Left lobe of liver (tissue), 2 donors: ENCODE measurements at regions not wholly inside any gene's neighbourhood (a gene's known extent, or its start where the extent isn't known, plus 50 kb on each side); places are given as distances from the start of the nearest gene placed in this dataset.
"Not testable (repeated sequence)": the region's sequence is repeated elsewhere in the genome, so short reads cannot be mapped to it uniquely, and the experiment has no call there.

Experiments
- ATAC-seq: fragments of 200-7000 bp; cut with Tn5 transposase; one replicate; pipeline ENCODE4 v1.9.1; 2020; ENCODE audit warnings: mild to moderate bottlenecking, moderate library complexity
- DNase-seq: peaks from one replicate; pipeline ENCODE4 v3.0.0-alpha.2; 2020; ENCODE audit warnings: low spot score
- donor health status: DM: no; HTN: no; CAD: no; lungs with moderate emphysema.
- donor health status: DM: no; HTN: yes; CAD: no.

DNA sequence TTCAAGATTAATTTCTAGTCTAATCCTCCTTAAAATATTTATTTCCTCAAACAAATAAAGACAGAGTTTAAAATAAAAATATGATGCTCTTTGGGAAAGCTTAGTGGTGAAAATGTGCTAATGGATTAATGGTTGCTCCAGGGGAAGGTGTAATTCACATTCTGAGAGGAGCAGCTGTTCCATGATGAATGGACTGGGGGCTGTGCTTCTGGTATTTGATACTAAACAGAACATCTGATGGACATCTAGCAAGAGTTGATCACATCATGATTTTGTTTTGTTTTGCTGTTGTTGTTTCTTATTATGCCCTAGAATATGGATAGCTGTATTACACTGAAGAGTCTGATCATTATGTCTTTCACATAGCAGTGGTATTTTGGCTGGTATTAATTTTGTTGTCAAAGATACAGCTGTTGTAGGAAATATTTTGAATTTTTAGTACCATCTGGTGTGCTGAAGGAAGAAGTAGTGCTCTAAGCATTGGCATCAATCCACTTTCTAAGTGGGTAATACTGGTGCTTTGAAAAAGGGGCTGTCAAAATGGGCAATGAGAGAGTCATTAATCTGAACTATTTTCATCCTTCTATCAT lies 296.4 kb downstream of the ADAMTS20 start:
- ATAC-seq (no peak), DNase-seq (no peak)

DNA sequence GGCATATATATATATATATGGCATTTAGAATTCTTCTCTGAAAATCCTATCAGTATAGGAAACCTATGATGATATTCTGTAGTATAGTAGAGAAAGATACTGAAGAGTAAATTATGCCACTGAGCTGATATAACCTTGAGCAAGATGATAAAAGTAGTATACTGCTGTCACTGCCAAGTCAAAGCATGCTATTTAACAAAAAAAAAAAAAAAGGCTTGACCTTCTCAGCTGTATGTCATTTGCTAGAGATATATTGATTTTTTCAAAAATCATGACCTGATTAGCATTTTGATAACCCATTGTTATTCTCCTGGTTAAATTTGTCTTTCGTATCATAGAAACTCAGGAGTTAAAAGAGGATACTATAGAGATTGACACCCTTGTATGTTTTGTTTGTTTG lies 299.4 kb downstream of the ADAMTS20 start:
- no peak for DNase-seq
- no peak for ATAC-seq

DNA sequence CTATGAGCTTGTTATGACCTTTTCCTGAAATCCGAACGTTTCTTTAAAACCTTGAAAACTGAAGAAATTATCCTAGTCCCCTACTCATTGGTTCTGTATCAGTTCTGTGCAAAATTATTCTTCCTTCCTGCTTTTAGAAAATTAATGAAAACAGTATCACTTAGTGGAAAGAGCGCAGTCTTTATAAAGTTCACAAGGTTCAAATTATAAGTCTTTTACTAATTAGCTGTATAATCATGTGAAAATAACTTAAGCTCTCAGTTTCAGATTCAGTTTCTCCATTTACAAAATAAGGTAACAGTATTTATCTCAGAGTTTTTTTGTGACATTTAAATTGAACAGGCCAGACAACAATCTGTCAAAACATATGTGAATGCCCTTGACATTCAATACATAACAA lies 306.1 kb downstream of the ADAMTS20 start:
- DNase-seq (no peak), ATAC-seq (no peak)

DNA sequence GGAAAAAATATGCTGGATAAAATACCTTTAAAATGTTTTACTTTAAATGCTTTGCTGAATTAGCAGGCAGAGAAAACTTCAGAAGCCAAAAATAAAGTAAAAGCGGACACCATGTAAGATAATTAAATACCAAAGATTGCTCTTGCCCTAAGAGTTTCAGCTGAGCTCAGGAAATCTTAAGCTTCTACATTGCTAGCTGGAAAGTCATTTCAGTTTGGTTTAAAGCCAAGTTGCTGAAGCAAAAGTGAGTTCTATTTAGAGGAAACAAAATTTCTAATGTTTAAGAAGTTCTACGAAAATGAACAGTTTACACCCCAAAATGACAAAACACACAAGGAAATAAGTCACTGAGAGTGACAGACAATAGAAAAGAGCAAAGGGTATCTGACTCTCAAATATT lies 310.0 kb downstream of the ADAMTS20 start:
- no peak for DNase-seq
- no peak for ATAC-seq

DNA sequence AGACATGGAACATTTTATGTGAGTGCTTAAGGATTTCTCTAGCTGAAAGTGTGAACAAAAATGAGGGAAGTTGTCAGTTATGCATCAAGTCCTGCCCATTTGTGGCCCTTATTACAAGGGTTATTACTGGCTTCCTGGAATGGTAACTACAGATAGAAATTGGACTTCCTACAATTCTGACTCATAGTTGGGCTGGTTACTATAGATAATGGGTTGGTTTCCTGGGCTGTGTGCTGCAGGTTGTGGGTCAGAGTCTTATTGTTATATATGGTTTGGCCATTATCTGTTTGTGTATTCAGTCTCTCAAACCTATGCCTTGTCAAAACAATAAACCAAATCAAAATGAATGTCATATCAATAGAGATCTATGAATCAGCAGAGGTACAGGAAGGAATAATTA lies 313.7 kb downstream of the ADAMTS20 start:
- ATAC-seq (no peak), DNase-seq (no peak)

DNA sequence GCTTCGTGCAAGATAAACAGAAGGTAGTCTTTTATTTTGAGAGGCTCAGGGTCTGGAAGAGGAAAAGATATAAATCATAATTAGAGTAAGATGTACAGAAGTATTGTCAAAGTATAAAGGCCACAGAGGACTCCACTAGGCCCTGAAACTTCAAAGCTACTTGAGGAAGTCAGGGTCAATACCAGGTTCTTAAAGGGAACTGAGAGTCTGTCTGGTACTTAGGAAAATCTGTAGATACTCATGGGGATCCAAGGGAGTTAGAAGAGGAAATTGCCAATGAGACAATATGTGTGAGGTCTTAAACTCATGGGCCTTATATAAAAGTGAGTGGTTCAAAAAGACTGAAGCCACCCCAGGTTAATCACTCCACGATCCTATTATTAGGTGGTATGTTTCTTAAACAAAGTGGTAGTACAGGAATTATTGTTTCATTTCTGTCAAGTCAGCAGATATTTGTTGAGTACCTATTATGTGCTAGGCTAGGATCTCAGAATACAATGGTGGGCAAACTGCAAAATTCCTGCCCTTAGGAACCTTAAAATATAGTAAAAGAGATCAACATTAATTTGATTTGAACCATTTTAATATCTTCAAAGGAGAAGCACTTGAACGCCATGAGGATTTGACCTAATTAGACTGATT lies 314.6 kb downstream of the ADAMTS20 start:
- DNase-seq: no peak
- ATAC-seq: no peak

DNA sequence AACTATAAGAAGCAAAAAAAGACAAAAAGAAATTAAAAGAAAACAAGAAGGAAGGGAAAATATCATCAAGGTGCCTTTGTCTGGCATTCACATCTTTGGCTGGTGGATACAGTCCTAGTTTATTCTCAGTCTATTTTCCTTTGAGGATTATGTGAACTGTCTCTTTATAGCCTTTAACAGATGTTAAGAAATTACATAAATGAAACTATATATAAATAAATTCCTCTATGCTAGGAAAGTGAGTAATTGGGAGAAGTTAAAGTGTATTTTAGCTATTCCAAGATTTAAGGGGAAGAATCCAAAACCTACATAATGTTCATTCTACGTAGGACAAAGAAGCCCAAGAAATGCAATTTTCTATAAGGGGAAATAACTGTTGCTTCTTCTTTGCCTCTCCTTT lies 316.3 kb downstream of the ADAMTS20 start:
- no peak for DNase-seq
- ATAC-seq: no peak

DNA sequence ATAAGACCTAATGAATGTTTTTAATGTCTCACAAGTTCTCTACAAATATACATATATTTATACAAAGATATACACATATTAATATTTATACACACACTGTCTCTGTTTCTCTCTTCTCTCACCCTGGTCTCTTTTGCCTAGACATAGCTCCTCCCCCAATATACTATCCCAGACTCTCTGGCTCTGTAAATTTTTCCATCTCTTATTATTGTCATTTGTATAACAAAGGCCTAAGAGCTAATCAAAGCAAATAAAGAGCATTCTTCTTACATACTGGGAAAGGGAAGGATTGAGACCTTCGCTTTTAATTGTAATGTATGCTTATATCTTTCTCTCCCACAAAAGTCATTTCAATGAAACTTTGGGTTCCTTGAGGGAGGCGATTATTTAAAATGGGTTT lies 318.1 kb downstream of the ADAMTS20 start:
- no peak for DNase-seq

DNA sequence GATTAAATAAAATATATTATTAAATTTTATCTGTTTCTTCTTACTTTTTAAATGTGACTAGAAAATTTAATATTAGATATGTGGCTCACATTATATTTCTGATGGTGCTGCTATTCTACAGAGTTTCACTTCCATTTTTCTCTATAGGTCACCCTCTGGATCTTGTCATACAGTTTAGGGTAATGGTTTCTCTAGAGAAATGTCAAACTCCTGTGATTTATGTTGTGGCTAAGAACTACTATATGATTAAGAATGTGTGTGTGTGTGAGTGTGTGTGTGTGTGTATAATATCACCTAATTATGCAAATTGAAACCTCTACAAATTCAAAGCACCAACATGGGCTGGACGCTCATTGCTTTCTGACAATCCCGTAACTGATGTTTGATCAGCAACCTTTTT lies 325.9 kb downstream of the ADAMTS20 start:
- DNase-seq (no peak), ATAC-seq (no peak)

More for the DNA sequence above, 318.1 kb downstream of the ADAMTS20 start:
- ATAC-seq: no peak

DNA sequence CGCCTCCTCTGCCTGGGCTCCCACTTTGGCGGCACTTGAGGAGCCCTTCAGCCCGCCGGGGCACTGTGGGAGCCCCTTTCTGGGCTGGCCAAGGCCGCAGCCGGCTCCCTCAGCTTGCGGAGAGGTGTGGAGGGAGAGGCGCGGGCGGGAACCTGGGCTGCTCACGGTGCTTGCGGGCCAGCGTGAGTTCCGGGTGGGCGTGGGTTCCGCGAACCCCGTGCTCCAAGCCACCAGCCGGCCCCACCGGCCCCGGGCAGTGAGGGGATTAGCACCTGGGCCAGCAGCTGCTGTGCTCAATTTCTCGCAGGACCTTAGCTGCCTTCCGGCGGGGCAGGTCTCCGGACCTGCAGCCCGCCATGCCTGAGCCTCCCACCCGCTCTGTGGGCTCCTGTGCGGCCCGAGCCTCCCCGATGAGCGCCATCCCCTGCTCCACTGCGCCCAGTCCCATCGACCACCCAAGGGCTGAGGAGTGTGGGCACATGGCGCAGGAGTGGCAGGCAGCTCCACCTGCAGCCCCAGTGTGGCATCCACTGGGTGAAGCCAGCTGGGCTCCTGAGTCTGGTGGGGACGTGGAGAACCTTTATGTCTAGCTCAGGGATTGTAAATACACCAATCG lies 327.7 kb downstream of the ADAMTS20 start:
- not testable (repeated sequence) for DNase-seq, ATAC-seq

DNA sequence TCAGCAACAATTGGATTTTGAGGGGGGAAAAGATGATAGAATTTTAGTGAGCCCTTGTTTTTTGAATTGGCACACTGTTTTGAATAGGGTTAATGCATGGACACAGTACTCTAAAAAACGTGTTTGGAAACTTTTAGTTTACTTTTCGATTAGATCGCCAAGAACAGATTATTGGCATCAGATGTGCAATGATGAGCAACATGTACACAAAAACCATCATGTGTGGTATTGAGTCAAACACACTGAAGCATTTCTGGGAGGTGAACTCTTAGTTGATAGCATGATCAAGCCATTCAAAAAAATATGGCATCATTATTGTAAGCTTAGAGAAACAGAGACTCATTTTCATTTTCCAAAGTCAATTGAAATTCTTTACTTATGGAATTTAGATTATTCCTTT lies 329.2 kb downstream of the ADAMTS20 start:
- ATAC-seq (no peak), DNase-seq (no peak)

DNA sequence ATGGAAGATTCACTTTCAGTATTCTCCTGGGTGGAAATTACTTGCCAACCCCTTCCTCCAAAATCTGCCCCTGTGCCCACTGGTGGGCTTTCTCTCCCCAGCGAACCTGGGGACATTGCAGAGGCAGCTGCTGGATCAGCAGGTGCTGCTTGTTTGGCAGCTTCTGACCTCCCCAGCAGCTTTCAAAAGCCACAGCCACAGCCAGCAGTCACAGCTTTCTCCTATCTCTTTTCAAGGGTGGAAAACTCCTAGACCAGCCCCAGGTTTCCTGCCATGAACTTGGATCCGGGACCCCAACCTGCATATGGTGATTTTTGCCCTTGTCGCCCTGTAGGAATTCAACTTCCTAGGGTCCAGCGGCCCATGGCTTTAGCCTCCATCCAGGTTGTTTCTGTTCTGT lies 330.8 kb downstream of the ADAMTS20 start:
- ATAC-seq (no peak), DNase-seq (no peak)

DNA sequence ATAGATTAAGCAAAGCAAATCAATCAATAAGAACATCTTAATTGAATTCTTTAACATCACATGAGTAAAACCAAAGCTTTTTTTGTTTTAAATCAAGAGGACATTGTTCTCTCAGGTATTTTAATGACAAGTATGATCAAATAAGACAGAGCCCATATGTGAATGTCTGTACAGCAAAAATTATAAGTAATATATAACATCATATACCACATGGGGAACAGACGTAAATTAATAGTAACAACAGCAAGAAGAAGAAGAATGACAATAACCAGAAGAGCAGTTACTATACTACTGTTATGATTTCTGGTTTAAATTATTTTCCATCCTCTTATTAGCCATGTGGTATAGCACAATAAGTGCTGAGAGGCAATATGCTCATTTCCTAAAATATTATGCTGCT lies 335.5 kb downstream of the ADAMTS20 start:
- DNase-seq (no peak), ATAC-seq (no peak)

DNA sequence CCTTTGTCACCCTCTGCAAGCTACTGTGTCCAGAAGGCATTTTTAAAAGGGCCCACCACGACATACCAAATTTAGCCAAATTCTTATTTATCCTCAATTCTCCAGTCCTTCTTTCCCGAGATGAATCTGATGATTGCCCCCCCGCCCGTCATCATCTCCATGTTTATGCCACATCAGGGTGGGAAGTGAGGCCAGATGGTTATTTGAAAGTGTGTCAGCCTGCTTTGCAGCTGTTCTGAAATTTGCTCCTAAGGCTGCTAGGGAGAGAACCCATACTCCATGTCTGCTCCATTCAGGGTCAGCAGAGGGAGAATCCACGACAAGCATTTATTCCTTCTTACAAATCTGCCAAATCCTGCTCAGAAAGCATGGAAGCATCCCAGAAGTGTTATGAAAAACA lies 337.8 kb downstream of the ADAMTS20 start:
- ATAC-seq (no peak), DNase-seq (no peak)

DNA sequence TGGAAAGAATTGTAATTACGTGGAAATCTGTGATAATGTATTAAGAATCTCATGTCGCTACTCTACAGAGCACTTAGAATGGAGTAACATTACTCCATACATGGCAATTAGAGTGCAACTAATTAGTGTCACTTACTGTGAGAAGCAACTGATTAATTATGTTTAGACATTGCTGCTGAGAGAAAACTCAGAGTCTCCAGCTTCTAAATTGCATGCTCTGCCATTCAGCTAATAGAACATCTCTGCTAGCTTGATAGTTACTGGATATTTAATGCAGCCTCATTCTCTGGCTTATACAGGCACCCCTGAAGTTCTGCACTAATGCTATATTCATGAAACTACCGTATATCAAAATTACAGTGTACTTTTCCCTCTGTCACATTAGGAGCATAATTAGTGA lies 338.4 kb downstream of the ADAMTS20 start:
- DNase-seq: no peak
- no peak for ATAC-seq

DNA sequence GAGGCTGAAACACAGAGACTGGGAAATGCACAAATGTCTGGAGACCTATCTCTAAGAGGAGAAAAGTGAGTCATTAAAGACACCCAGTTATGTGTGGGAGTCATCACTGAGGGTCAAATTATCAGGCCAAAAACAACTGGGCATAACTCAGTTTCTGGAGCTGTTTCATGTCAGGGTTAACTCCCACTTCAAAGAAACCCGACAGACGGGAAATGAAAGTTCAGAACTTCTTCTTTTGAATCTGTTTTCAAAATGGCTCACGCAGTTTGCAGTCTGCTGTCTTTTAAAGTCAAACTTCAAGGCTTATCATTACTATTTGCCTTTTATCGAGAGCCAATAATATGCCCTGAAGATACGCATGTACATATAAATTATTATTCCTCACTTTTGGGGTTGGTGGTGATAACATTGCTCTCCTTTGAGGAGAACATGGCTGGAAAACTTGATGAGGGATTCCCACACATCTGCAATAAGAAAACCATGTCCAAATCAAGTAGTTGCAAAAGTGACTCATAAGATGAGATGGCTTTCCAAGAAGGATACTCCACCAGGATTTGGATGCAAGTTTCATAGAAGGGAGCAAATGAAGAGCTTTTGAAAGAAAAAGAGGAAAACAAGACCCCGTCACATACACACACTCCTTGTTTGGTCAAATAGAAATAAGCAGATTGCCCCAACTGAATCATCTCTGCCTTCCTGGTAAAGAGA lies 341.4 kb downstream of the ADAMTS20 start:
- ATAC-seq: no peak
- no peak for DNase-seq

DNA sequence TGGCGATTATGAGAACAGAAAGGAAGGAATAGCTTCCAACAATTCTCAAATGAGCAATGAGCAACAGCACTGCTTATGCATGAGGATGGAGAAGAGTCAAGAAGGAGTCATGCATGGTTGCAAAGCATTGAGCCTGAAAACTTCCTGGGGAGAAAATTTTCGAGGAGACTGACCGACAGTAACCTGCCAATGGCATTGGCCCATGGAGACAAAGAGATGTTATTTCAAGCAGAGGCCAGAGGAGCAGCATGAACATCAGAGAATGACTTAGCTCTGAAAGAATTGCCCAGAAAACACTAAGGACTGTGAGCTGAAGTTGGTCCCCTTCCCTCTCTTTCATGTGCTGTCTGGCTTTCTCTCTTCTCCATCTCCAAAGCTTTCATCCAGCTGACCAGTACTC lies 343.4 kb downstream of the ADAMTS20 start:
- DNase-seq (no peak), ATAC-seq (no peak)

DNA sequence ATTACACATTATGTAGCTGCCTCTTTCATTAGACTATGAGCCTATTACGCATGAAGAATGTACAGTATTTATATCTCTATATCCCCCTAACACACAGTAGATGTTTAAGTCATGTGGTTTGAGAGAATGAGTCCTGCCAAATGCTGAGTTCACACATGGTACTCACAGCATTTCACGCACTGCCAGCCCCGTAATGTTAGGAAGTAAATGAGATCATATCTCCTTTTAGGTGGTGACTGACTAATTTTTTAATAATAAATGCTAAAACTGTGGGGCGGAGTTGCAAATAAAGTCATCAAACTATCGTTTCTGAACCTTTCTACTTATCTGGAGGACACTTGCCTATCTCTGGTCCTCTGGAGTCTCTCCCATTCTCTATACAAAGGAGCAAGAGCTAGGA lies 343.8 kb downstream of the ADAMTS20 start:
- ATAC-seq (no peak), DNase-seq (no peak)

DNA sequence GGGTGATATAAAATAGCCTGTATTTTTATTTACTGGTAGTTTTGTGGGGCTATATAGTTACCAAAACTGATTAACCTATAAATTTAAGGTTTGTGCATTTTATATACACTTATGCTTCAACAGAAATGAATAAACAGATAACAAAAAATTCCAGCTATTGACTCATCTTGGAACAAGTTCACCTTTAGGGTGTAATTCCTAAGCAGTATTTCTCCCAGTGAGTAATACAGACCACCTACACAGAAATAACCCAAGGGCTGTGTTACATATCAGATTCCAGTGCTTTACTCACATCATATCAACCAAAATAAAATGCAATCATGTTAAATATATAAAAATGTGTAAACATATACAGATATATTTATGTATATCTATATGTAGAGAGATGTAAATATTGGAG lies 345.6 kb downstream of the ADAMTS20 start:
- no peak for ATAC-seq
- no peak for DNase-seq

DNA sequence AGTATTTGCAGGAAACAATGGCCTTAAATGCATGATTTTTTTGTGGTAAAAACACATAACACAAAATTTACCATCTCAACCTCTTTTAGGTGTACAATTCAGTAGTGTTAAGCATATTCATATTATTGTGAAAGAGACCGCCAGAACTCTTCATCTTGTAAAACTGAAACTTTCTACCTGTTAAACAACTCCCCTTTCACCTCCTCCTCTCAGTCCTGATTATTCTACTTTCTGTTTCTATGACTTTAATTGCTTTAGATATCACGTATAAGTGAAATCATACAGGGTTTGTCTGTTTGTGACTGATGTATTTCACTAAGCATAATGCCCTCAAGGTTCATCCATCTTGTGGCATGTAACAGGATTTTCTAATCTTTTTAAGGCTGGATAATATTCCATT lies 353.4 kb downstream of the ADAMTS20 start:
- DNase-seq: no peak

DNA sequence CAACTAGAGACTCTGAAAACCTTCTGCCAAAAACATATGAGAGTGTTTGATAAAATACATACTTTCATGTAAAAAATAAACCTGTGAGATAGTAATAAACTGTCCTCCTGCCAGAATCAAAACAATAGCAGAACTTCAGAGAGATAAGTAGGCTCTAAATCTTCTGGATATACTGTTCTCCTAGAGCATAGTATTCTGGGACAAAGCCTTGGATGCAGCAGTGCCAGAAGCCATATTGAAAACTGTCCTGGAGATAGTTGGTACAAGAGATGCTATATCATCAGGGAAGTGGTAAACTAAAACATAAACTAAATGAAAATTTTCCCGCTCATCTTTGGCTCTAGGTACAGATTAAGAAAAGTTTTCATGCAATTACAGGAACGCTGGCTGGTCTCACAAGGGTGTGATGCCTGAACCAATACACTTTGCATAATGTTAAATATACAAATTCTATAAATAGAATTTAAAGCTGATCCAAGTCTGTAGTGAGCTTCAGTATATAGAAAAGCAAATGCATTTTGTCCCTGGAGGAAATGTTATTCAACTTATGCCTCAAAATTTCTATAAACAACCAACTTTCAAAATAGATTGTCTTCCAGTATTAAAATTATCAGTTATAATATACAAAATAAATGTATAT lies 355.6 kb downstream of the ADAMTS20 start:
- DNase-seq: no peak
- no peak for ATAC-seq

More for the DNA sequence above, 353.4 kb downstream of the ADAMTS20 start:
- ATAC-seq: no peak

DNA sequence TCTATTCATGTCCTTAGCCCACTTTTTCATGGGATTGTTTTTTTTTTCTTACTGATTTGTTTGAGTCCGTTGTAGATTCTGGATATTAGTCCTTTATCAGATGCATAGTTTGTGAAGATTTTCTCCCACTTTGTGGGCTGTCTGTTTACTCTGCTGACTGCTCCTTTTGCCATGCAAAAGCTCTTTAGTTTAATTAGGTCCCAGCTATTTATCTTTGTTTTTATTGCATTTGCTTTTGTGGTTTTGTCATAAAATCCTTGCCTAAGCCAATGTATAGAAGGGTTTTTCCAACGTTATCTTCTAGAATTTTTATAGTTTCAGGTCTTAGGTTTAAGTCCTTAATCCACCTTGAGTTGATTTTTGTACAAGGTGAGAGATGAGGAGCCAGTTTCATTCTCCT lies 358.9 kb downstream of the ADAMTS20 start:
- not testable (repeated sequence) for ATAC-seq, DNase-seq
